ENCODE measurements at regions not wholly inside any gene's neighbourhood (a gene's known extent, or its start where the extent isn't known, plus 50 kb on each side); places are given as distances from the start of the nearest gene placed in this dataset.

- no peak for DNase-seq (ENCODE audit: low spot score)
These were observed 251.3 kb downstream of the GAS1 start for GRCh38 chr9:86695910-86696424.

- DNase-seq (ENCODE audit: low spot score): no peak
These were observed 257.3 kb downstream of the GAS1 start for GRCh38 chr9:86690034-86690433.

- DNase-seq (ENCODE audit: low spot score): no peak
These were observed 259.5 kb downstream of the GAS1 start for GRCh38 chr9:86687788-86688187.

DNA sequence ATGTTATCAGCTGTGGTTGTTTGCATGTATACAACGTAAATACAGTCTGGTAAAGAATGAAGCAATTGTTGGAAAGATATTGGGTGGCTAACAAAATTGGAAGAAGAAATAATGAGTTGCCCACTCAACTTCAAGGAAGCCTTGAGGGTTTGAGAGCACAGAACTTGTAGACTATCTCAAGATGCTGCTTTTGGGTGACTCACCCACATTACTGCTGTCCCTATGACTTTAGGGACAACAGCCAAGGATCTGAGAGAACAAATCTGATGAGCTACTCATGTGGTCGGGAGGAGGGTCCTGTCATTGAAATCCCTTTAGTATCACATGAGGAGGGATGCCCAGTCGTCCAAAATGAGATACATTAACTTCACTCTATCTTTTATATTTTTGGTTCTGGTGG, 261.8 kb downstream of the GAS1 start:
- no peak for DNase-seq (ENCODE audit: low spot score)

DNA sequence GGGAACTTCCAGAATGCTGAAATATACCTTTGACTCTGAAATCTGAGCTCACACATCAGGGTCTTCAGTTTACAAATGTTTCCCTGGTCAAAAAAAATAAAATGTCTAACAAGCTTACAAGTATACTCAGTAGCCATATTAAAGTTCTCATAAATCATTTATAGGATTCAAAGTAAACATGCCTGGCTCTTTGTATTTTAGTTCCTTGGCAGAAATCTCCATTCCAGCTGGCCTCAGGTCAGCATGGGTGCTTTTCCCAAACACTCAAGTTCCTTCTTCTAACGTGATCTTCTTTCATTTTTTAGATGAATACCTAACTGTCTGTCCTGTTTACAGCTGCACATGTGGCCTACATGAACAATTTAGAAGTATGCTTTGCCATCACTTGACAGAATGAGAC, 263.2 kb downstream of the GAS1 start:
- no peak for DNase-seq (ENCODE audit: low spot score)

- no peak for DNase-seq (ENCODE audit: low spot score)
These were observed 265.1 kb downstream of the GAS1 start for GRCh38 chr9:86682240-86682639.

GRCh38 chr9:86679909-86680308, 267.4 kb downstream of the GAS1 start:
- DNase-seq (ENCODE audit: low spot score): no peak

DNA sequence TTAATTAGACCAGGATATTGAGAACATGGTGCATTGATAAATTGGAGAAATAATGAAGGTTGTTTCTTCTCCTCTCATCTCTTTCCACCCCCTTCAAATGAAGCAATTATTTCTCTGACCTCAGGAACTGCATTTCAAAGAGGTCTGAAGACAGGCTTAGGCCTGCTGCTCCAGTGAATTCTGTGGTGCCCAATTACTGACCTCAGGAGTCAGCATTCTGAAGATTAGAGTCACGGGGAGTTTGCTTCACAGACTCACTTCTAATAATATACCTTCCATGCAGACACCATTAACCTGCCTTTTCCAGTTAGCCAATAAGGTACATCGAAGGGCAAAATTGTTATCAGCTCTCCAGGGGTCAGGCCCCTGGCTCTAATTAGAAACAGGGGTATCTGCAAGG, 270.9 kb downstream of the GAS1 start:
- DNase-seq (ENCODE audit: low spot score): no peak

DNA sequence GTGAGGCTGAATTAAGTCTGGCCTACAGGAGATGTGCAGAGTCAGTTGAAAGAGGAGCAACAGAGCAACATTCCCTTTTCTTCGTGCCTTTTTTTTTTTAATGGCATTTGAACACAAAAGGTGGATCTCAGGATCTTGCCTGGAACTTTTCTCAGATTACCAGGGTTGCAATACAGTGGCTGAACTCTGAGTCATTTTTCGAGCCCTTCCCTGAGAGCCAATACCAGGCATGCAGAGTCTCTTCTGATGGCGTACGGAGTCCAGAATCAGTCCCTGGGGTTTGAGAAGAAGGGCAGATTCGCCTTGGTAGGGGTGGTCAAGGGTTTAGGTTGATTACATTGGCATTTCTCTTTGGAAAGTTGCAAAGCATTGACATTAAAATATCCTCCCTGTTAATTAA, 271.5 kb downstream of the GAS1 start:
- DNase-seq (ENCODE audit: low spot score): no peak

- DNase-seq (ENCODE audit: low spot score): no peak
These were observed 272.8 kb downstream of the GAS1 start for GRCh38 chr9:86674487-86674886.

DNA sequence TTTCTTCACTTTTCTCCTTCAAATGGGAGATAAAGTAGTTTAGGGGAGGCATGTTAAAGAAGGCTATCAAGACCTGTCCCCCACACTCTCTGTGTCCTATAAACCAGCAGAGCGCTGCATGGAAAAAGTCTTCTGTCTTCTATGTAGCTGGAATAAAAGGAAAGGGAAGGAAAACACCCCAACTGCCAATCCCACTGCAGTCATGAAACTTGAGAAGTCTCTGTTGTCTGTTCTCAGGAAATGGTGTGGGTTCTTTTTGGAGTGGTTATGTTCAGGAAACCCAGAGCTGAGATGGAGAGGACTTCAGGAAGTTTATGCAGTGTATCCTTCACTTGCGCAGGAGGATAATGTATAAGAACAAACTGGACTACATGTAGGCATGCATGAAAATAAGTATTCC, 274.3 kb downstream of the GAS1 start:
- DNase-seq (ENCODE audit: low spot score): no peak

- DNase-seq (ENCODE audit: low spot score): no peak
These were observed 275.0 kb downstream of the GAS1 start for GRCh38 chr9:86672301-86672700.

- DNase-seq (ENCODE audit: low spot score): no peak
These were observed 276.3 kb downstream of the GAS1 start for GRCh38 chr9:86671018-86671417.

DNA sequence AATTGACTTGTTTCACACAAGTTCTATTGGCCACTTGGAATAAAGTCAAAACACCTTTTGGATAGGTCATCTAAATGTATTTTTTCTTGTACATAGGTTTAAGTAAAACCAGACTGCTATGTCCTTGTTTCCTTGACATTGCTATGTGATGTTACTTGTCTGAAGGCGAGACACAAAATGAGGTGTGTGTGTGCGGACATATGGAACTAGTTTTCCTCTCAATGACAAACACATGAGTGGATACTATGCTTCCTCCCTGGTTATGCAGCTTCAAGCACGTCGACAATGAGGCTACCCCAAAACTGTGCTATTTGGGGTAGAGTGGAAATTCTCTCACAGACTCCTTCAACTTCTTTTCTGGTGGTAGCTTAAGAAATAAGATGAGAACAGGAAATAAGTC, 276.8 kb downstream of the GAS1 start:
- no peak for DNase-seq (ENCODE audit: low spot score)

- DNase-seq (ENCODE audit: low spot score): no peak
These were observed 277.2 kb downstream of the GAS1 start for GRCh38 chr9:86670076-86670475.

GRCh38 chr9:86669422-86669821, 277.9 kb downstream of the GAS1 start:
- DNase-seq (ENCODE audit: low spot score): no peak

- DNase-seq (ENCODE audit: low spot score): no peak
These were observed 278.8 kb downstream of the GAS1 start for GRCh38 chr9:86668488-86668887.

GRCh38 chr9:86667307-86667706, 280.0 kb downstream of the GAS1 start:
- DNase-seq (ENCODE audit: low spot score): no peak

DNA sequence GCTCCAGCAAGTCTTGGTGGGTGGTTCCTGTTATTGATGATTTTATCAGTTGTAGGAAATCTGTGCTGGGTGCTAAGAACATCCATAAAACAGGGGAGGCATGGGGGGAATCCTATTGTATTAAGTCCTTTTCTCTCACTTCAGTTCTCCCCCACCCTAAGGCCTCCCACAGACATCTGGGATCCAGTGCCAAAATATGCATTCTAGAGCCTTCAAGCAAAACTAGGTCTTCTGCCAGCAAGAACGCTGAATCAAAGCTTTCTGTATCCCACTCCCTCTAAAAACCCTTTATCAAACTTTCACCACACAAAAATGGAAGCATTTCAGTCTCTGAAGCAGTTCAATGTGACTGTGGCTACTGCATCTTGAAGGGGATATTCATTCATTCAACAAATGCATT, 281.9 kb downstream of the GAS1 start:
- DNase-seq (ENCODE audit: low spot score): no peak

- DNase-seq (ENCODE audit: low spot score): no peak
These were observed 282.7 kb downstream of the GAS1 start for GRCh38 chr9:86664603-86665002.

GRCh38 chr9:86663905-86664304, 283.4 kb downstream of the GAS1 start:
- no peak for DNase-seq (ENCODE audit: low spot score)

DNA sequence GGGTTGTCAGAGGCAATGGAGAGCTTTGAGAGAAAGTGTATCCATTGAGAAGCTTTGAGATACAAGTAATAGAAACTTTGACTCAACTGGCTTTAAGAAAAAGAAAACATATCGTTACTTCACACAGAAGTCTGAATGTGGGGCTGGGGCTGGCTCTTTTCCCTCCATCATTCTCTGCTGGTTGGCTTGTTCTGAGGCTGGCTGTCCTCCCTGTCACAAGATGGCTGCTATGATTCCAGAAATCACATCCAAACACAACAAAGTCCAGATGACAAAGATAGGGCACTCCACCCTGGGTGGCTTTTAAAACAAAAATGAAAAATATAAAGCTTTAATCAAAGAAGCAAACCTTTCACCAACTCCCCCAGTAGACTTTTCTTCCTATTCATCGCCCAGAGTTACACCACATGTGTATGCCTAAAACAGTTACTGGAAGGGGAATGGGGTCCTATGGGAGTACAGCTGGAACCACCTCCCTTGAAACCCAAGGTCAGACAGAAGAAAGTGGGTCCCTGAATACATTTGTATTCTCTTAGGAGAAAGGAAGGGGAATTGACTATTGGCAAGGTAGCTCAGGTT, 284.3 kb downstream of the GAS1 start:
- DNase-seq (ENCODE audit: low spot score): no peak

DNA sequence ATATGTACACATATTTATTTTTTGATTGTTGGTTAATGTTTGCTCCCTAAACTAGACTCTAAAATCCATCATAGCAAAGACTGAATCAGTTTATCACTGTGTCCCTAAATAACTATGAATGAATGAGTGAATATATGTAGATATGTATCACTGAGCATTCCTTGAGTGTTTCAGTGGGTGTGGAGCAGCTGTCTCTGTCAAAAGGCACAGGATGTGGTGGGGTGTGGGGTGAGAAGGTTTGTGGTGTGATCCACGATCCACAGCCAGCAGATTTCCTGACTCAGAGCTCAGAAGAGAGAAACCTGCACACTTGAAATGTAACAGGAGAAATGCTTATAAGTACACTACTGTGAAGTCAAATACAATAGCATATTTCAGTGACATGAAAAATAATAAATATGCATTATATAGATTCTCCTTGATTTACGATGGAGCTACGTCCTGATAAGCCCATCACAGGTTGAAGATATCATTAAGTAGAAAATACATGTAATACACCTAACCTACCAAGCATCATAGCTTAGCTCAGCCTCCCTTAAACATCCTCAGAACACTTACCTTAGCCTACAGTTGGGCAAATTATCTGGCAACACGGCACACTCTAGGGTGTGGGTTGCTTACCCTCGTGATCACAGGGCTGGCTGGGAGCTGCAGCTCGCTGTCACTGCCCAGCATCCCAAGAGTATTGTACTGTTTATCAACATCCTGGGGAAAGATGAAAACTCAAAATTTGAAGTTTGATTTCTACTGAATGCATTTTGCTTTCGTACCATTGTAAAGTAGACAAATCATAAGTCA, 287.0 kb downstream of the GAS1 start:
- DNase-seq (ENCODE audit: low spot score): no peak
